ENCODE measurements at regions not wholly inside any gene's neighbourhood (a gene's known extent, or its start where the extent isn't known, plus 50 kb on each side); places are given as distances from the start of the nearest gene placed in this dataset.
A peak's percentile ranks its signal among the peaks of the same experiment; 100 is the strongest.
"Not testable (repeated sequence)": the region's sequence is repeated elsewhere in the genome, so short reads cannot be mapped to it uniquely, and the experiment has no call there.

DNA sequence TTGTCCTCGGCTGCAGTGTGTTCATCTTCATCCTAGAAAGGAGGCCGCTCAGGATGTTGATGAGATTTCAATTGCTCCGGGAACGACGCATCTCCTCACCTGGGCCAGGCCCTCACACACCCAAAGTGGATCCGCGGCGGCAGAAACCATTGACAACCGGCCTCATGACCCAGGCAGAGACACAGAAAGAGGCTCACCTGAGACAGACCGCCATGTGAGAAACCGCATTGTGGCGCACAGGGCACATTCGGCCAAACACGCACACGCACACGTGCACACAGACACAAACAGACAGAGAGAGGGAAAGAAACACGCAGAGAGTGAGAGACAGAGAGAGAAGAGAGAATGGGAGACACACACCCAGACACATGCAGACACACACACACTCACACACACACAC lies 3879.3 kb downstream of the SRGAP2C start:
- not testable (repeated sequence) for DNase-seq

DNA sequence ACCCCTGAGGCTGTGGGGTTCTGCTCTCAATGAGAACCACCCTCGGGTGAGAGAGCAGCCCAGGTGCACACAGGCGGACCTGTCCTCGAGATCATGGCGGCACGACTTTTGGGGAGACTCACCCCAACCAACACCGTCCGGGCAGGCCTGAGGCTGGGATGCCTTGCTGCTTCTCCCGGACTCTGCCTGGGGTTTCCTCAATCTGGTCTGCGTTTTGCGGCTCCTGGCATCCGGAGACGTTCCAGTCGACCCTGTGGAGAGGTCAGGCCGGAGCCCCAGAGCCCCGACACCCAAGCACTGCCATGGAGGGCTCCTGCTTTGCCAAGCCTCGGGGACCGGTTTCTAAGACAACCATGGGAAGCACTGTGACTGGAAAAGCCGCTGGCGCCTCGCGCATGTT lies 3879.7 kb downstream of the SRGAP2C start:
- DNase-seq, result no peak

DNA sequence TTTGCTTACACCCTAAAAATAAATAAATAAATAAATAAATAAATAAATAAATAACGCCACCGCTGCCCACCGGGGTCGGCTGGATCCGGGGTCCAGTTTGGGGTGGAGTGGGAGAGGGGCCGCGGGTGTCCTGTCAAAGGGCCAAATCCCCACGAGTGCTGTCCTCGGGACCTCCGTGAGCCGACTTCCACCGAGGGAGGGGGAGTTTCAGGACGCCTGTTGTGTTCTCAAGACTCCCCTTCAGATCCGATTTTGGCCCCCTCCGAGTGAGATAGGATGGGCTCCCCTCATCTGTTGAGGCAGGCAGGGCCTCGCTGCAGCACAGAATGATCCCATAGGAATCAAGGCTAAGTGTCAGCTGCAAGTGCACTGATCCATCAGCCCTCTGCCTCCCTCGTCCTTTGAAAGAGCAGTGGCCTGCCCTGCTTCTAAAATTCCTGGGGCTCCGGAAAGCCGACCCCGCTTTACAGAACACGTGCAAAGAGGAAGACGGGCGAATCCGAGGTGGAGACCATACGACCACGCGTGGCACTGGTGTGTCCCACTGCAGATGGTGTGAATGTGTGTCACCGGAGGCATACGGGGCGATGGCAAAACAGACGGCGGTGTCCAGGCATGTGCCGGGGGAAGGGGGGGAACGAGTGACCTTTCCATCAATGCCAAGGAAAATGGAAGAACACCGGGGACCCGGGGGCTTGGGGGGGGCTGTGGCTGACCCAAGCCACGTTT lies 3880.5 kb downstream of the SRGAP2C start:
- DNase-seq, result no peak

DNA sequence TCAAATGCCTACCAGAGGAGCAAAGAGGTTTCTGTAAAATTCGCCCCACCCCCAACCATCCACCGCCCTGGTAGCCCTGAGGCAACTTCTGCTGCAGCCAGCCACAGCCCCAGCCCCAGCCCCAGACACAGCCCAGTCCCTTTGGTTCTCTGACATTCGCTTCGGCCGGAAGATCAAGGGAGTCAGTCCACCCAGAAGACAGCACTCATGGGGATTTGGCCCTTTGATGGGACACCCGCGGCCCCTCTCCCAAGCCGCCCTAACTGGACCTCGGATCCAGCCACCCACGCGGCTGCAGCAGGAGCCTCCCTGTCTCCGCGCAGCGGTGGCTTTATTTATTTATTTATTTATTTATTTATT lies 3881.0 kb downstream of the SRGAP2C start:
- no peak for DNase-seq

DNA sequence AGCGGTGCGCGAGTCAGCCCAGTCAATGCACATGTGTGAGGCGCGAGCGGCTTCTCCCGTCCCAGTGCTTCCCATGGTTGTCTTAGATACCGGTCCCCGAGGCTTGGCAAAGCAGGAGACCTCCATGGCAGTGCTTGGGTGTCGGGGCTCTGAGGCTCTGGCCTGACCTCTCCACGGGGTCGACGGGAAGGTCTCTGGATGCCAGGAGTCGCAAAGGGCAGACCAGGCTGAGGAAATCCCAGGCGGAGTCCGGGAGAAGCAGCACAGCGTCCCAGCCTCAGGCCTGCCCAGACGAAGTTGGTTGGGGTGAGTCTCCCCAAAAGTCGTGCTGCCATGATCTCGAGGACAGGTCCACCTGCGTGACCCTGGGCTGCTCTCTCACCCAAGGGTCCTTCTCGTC lies 3881.6 kb downstream of the SRGAP2C start:
- no peak for DNase-seq

DNA sequence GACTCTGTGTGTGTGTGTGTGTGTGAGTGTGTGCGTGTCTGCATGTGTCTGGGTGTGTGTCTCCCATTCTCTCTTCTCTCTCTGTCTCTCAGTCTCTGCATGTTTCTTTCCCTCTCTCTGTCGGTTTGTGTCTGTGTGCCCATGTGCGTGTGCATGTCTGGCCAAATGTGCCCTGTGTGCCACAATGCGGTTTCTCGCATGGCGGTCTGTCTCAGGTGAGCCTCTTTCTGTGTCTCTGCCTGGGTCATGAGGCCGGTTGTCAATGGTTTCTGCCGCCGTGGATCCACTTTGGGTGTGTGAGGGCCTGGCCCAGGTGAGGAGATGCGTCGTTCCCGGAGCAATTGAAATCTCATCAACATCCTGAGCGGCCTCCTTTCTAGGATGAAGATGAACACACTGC lies 3882.1 kb downstream of the SRGAP2C start:
- DNase-seq, result not testable (repeated sequence)

DNA sequence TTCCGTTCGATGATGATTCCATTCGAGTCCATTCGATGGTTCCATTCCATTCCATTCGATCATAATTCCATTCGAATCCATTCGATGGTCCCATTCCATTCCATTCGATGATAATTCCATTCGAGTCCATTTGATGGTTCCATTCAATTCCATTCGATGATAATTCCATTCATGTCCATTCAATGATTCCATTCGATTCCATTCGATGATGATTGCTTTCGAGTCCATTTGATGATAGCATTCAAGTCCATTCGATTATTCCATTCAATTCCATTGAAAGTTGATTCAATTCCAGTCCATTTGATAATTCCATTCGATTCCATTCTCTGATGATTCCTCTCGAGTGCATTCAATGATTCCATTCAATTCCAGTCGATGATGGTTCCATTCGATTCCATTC lies 3895.3 kb downstream of the SRGAP2C start:
- DNase-seq, result no peak

DNA sequence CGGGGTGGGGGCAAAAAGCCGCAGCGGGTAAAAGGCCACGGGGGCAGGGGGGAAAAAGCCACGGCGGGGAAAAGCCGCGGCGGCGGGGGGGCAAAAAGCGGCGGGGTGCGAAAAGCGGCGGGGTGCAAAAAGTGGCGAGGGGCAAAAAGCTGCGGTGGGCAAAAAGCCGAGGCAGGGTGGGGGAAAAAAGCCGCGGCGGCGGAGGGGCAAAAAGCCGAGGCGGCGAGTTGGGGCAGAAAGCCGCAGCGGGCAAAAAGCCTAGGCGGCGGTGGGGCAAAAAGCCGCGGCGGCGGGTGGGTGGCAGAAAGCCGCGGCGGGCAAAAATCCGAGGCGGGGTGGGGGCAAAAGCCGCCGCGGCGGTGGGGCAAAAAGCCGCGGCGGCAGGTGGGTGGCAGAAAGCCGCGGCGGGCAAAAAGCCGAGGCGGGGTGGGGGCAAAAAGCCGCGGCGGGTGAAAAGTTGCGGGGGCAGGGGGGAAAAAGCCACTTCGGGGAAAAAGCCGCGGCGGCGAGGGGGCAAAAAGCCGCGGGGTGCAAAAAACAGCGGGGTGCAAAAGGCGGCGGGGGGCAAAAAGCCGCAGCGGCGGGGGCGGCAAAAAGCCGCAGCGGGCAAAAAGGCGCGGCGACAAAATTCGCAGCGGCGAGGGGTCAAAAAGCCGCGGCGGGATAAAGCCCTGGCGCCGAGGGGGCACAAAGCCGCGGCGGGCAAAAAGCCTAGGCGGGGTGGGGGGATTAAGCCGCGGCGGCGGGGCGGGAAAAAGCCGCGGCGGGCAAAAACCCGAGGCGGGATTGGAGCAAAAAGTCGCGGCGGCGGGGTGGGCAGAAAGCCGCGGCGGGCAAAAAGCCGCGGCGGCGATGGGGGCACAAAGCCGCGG lies 3901.2 kb downstream of the SRGAP2C start:
- DNase-seq, result no peak

DNA sequence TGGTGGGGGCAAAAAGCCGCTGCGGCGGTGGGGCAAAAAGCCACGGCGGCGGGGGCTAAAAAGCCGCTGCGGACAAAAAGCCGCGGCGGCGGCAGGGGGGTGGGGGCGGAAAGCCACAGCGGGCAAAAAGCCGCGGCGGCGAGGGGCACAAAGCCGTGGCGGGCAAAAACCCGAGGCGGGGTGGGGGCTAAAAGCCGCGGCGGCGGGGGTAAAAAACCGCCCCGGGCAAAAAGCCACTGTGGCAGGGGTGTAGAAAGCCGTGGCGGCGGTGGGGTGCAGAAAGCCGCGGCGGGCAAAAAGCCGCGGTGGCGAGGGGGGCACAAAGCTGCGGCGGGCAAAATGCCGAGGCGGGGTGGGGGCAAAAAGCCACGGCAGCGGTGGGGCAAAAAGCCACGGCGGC lies 3901.8 kb downstream of the SRGAP2C start:
- DNase-seq, result no peak

DNA sequence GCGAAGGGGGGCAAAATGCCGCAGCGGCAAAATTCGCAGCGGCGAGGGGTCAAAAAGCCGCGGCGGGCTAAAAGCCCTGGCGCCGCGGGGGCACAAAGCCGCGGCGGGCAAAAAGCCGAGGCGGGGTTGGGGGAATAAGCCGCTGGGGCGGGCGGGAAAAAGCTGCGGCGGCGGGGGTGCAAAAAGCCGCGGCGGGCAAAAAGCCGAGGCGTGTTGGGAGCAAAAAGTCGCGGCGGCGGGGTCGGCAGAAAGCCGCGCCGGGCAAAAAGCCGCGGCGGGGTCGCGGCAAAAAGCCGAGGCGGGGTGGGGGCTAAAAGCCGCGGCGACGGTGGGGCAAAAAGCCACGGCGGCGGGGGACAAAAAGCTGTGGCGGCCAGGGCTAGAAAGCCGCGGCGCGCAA lies 3902.5 kb downstream of the SRGAP2C start:
- DNase-seq, result no peak

DNA sequence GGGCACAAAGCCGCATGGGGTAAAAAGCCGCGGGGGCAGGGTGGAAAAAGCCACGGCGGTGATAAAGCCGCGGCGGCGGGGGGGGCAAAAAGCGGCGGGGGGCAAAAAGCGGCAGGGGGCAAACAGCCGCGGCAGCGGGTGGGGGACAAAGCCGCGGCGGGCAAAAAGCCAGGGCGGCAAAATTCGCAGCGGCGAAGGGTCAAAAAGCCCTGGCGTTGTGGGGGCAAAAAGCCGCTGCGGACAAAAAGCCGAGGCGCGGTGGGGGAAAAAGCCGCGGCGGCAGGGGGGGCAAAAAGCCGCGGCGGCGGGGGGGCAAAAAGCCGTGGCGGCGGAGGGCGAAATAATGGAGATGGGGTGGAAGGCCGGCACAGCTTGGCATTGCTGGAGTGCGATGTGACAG lies 3902.9 kb downstream of the SRGAP2C start:
- no peak for DNase-seq

DNA sequence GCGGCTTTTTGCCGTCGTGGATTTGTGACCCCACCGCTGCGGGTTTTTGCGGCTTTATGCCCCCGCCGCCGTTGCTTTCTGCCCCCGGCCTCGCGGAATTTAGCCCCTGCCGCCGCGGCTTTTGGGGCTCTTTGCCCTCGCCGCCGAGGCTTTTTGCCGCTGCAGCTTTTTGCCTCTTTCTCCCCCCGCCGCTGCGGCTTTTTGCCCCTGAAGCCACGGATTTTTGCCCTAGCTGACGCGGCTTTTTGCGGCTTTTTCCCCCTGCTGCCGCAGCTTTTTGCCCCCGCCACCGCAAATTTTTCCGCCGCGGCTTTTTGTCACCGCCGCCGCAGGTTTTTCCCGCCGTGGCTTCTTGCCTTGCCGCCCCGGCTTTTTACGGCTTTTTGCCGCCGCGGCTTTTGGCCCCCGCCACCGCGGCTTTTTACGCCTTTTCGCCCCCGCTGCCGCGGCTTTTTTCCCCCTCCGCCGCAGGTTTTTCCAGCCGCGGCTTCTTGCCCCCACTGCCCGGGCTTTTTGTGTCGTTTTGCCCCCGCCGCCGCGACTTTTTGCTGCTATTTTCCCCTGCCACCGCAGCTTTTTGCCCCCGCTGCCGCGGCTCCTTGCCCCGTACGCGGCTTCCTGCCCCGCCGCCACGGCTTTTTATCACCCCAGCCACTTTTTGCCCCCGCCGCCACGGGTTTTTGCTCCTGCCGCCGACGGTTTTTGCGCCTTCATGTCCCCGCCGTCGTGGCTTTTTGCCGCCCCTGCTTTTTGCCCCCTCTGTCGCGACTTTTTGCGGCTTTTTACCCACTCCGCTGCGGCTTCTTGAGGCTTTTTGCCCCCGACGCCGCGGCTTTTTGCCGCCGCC lies 3933.6 kb downstream of the SRGAP2C start:
- DNase-seq, result no peak

DNA sequence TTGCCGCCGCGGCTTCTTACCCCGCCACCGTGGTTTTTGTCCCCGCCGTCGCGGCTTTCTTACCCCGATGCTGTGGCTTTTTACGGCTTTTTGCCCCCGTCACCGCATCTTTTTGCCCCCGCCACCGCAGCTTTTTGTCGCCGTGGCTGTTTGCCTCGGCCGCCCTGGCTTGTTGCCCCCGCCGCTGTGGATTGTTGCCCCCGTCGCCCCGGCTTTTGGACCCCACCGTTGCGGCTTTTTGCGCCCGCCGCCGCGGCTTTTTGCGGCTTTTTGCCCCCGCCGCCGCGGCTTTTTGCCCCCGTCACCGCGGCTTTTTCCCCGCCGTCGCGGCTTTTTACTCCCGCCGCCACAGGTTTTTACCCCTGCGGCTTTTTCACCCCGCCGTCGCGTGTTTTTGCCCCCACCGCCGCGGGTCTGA lies 3934.3 kb downstream of the SRGAP2C start:
- DNase-seq, result no peak

DNA sequence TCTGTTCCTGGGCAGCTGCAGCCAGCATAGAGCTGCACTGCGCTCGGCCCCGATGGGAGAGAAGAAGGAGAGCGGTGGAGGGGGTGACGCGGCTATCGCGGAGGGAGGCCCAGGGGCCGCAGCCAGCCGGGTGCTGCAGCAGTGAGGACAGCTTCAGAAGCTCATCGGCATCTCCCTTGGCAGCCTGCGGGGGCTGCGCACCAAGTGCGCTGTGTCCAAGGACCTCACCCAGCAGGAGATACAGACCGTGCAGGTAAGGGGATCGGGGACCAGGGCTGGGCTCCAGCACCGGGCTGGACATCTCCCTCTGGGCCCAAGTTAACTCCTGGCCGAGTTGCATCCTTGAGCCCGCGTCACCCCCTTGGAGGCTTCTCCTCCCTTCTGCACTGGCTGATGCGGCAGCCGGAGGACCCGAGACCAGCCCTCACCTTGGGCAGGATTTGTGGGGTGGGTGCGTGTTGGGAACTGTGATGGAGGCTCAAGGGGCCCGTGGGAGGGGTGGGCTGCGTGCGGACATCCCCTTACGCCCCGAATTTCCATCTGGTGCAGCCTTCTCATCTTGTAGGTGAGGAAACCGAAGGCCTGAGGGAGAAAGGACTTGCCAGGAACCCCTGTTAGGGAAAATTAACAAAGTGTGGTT lies 3934.9 kb downstream of the SRGAP2C start:
- DNase-seq, result peak in 1 of 5 experiments; percentile 0

DNA sequence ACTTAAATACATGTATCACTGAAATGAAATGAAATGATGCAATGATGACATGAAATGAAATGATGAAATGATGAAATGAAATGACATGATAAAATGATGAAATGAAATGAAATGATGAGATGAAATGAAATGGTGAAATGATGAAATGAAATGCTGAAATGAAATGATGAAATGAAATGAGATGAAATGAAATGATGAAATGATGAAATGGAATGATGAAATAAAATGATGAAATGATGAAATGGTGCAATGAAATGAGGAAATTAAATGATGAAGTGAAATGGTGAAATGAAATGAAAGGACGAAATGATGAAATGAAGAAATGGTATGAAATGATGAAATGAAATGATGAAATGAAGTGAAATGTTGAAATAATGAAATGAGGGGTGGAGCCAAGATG lies 3937.8 kb downstream of the SRGAP2C start:
- not testable (repeated sequence) for DNase-seq
